ENCODE measurements at regions not wholly inside any gene's neighbourhood (a gene's known extent, or its start where the extent isn't known, plus 50 kb on each side); places are given as distances from the start of the nearest gene placed in this dataset.

GRCh38 chr3:14273901-14274611 is 95.4 kb downstream of the LSM3 start:
- H3K4me3 Mint-ChIP-seq (ENCODE audit: unreplicated experiment), result no peak overlapping the region
- no peak for TF ChIP-seq CTCF (IDR thresholded peaks at IDR 0.05; ENCODE audit: partially characterized antibody, unreplicated experiment)
- H3K27ac Mint-ChIP-seq (ENCODE audit: unreplicated experiment), result no peak overlapping the region
- no peak for DNase-seq
- no peaks in the 10 kb centered on the region for H3K36me3 Mint-ChIP-seq (ENCODE audit: unreplicated experiment)
- H3K4me1 Mint-ChIP-seq (ENCODE audit: low read depth, unreplicated experiment), result peaks cover 25% of the 10 kb centered on the region
- H3K27me3 Mint-ChIP-seq (ENCODE audit: unreplicated experiment), result peaks cover 7% of the 10 kb centered on the region
- peaks cover 3% of the 10 kb centered on the region for H3K9me3 Mint-ChIP-seq (ENCODE audit: unreplicated experiment)

GRCh38 chr3:14274612-14274936 is 96.0 kb downstream of the LSM3 start:
- Mint-ChIP-seq H3K4me3 (ENCODE audit: unreplicated experiment) (no peak overlapping the region), H3K9me3 (ENCODE audit: unreplicated experiment) (peaks cover 3% of the 10 kb centered on the region), H3K27ac (ENCODE audit: unreplicated experiment) (no peak overlapping the region), H3K4me1 (ENCODE audit: low read depth, unreplicated experiment) (peaks cover 25% of the 10 kb centered on the region), H3K36me3 (ENCODE audit: unreplicated experiment) (no peaks in the 10 kb centered on the region), H3K27me3 (ENCODE audit: unreplicated experiment) (peaks cover 7% of the 10 kb centered on the region)
- TF ChIP-seq CTCF (IDR thresholded peaks at IDR 0.05; ENCODE audit: partially characterized antibody, unreplicated experiment), result no peak
- DNase-seq, result no peak

- TF ChIP-seq CTCF (IDR thresholded peaks at IDR 0.05; ENCODE audit: partially characterized antibody, unreplicated experiment), result peak; percentile 35
- Mint-ChIP-seq H3K27ac (ENCODE audit: unreplicated experiment) (no peak overlapping the region), H3K4me3 (ENCODE audit: unreplicated experiment) (no peak overlapping the region), H3K36me3 (ENCODE audit: unreplicated experiment) (no peaks in the 10 kb centered on the region), H3K4me1 (ENCODE audit: low read depth, unreplicated experiment) (peaks cover 25% of the 10 kb centered on the region), H3K27me3 (ENCODE audit: unreplicated experiment) (peaks cover 7% of the 10 kb centered on the region), H3K9me3 (ENCODE audit: unreplicated experiment) (peaks cover 3% of the 10 kb centered on the region)
- DNase-seq, result no peak
Measured at GRCh38 chr3:14274999-14275961, 96.7 kb downstream of the LSM3 start.

- no peak for DNase-seq
- Mint-ChIP-seq H3K4me3 (ENCODE audit: unreplicated experiment) (no peak overlapping the region), H3K27me3 (ENCODE audit: unreplicated experiment) (peaks cover 7% of the 10 kb centered on the region), H3K27ac (ENCODE audit: unreplicated experiment) (no peak overlapping the region), H3K36me3 (ENCODE audit: unreplicated experiment) (no peaks in the 10 kb centered on the region), H3K9me3 (ENCODE audit: unreplicated experiment) (peaks cover 3% of the 10 kb centered on the region), H3K4me1 (ENCODE audit: low read depth, unreplicated experiment) (peaks cover 25% of the 10 kb centered on the region)
- TF ChIP-seq CTCF (IDR thresholded peaks at IDR 0.05; ENCODE audit: partially characterized antibody, unreplicated experiment), result no peak
Measured at GRCh38 chr3:14275962-14276909, 97.6 kb downstream of the LSM3 start.

Measured in glutamatergic neuron (in vitro differentiated cells).